ENCODE measurements at regions not wholly inside any gene's neighbourhood (a gene's known extent, or its start where the extent isn't known, plus 50 kb on each side); places are given as distances from the start of the nearest gene placed in this dataset.

DNA sequence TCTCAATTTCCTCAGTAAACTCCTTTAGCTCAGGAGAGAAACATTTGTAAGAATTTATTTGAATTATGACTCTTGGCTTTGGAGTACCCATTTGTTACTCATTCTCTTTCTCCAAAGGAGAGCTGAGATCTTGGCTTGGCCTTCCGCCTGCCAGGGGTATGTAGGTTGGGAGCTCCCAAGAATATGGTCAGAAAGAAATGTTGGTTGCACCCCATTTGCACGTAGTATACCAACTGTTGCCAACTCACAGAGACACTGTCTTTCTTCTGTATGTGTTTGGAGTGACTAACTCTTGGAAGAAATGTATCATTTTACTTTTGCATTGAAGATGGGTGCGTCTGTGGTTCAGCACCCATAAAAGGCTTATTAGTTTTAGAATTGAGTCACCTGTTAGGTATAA, 708.5 kb upstream of the SORCS1 start (continued):
- TF ChIP-seq ZNF462 (CRISPR knock-in tag; IDR thresholded peaks at IDR 0.05) (no peak), CTCF (conservative IDR thresholded peaks at IDR 0.05; ENCODE audit: low read depth in 2 of 2) (no peak), POLR2AphosphoS5 (IDR thresholded peaks at IDR 0.05; ENCODE audit: low read depth) (no peak), ZNF331 (CRISPR knock-in tag; IDR thresholded peaks at IDR 0.05; ENCODE audit: low read depth) (no peak), JUNB (IDR thresholded peaks at IDR 0.05; ENCODE audit: unreplicated experiment) (no peak), EZH2phosphoT487 (IDR thresholded peaks at IDR 0.05; ENCODE audit: unreplicated experiment) (no peak), NANOG (IDR thresholded peaks at IDR 0.05; ENCODE audit: borderline replicate concordance) (no peak)
- TF ChIP-seq, protein P1, sequence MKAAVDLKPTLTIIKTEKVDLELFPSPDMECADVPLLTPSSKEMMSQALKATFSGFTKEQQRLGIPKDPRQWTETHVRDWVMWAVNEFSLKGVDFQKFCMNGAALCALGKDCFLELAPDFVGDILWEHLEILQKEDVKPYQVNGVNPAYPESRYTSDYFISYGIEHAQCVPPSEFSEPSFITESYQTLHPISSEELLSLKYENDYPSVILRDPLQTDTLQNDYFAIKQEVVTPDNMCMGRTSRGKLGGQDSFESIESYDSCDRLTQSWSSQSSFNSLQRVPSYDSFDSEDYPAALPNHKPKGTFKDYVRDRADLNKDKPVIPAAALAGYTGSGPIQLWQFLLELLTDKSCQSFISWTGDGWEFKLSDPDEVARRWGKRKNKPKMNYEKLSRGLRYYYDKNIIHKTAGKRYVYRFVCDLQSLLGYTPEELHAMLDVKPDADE (IDR thresholded peaks at IDR 0.05): no peak

Measured in GM23338 (cell line).